GM19025 (cell line): ENCODE measurements at regions not wholly inside any gene's neighbourhood (a gene's known extent, or its start where the extent isn't known, plus 50 kb on each side); places are given as distances from the start of the nearest gene placed in this dataset.

Source experiments
- ATAC-seq: cut with Tn5 transposase; IDR thresholded peaks from one replicate; pipeline ENCODE4 v1.9.1; 2021; ENCODE audit warnings: mild to moderate bottlenecking, low read depth, moderate library complexity; ENCODE audit not compliant: unreplicated experiment

- ATAC-seq, result no peak
Observed at GRCh38 chr11:8325591-8326304, 62.1 kb upstream of the LMO1 start.

GRCh38 chr11:8323161-8323935 lies 59.7 kb upstream of the LMO1 start:
- ATAC-seq, result no peak

GRCh38 chr11:8321876-8322275 lies 58.2 kb upstream of the LMO1 start:
- no peak for ATAC-seq

- ATAC-seq, result no peak
Observed at GRCh38 chr11:8320076-8320475, 56.4 kb upstream of the LMO1 start.

GRCh38 chr11:8318536-8318935 lies 54.9 kb upstream of the LMO1 start:
- ATAC-seq, result no peak

GRCh38 chr11:8317159-8317558 lies 53.5 kb upstream of the LMO1 start:
- ATAC-seq, result no peak

- ATAC-seq, result no peak
Observed at GRCh38 chr11:8315954-8316353, 52.3 kb upstream of the LMO1 start.

GRCh38 chr11:8315463-8315862 lies 51.8 kb upstream of the LMO1 start:
- ATAC-seq, result no peak

GRCh38 chr11:8314916-8315315 lies 51.2 kb upstream of the LMO1 start:
- no peak for ATAC-seq

GRCh38 chr11:8313504-8314090 lies 49.9 kb upstream of the LMO1 start:
- no peak for ATAC-seq
